Subcutaneous abdominal adipose tissue (tissue), 5 donors: ENCODE measurements at regions not wholly inside any gene's neighbourhood (a gene's known extent, or its start where the extent isn't known, plus 50 kb on each side); places are given as distances from the start of the nearest gene placed in this dataset.

Experiments used
- H3K27ac ChIP-seq: one replicate; pipeline ENCODE4 v1.7.0; 2013; ENCODE audit warnings: low read depth, mild to moderate bottlenecking, inconsistent platforms, low read length, moderate library complexity
- H3K27me3 ChIP-seq, 5 donors: one replicate each; pipeline ENCODE4 v1.7.0; 2013; ENCODE audit warnings: low read length in 5 of 5, inconsistent platforms in 1 of 5; ENCODE audit not compliant: control insufficient read depth in 5 of 5, insufficient read depth in 4 of 5
- H3K36me3 ChIP-seq, 5 donors: one replicate each; pipeline ENCODE4 v1.7.0; 2013; ENCODE audit warnings: low read length in 5 of 5; ENCODE audit not compliant: control insufficient read depth in 5 of 5, insufficient read depth in 5 of 5
- H3K4me1 ChIP-seq, 5 donors: one replicate each; pipeline ENCODE4 v1.7.0; 2013; ENCODE audit warnings: low read length in 5 of 5, mild to moderate bottlenecking in 3 of 5, moderate library complexity in 1 of 5; ENCODE audit not compliant: control insufficient read depth in 5 of 5, insufficient read depth in 5 of 5
- H3K4me3 ChIP-seq, 5 donors: one replicate each; pipeline ENCODE4 v1.7.0; 2013; ENCODE audit warnings: low read length in 5 of 5, low read depth in 1 of 5
- H3K9ac ChIP-seq, 5 donors: one replicate each; pipeline ENCODE4 v1.7.0; 2013; ENCODE audit warnings: low read length in 5 of 5, mild to moderate bottlenecking in 4 of 5, moderate library complexity in 3 of 5
- H3K9me3 ChIP-seq, 5 donors: one replicate each; pipeline ENCODE4 v1.7.0; 2013; ENCODE audit warnings: low read length in 5 of 5; ENCODE audit not compliant: control insufficient read depth in 5 of 5
- donor health status: healthy.
- donor health status: healthy.
- donor health status: healthy.
- donor health status: healthy.
- donor health status: healthy.

DNA sequence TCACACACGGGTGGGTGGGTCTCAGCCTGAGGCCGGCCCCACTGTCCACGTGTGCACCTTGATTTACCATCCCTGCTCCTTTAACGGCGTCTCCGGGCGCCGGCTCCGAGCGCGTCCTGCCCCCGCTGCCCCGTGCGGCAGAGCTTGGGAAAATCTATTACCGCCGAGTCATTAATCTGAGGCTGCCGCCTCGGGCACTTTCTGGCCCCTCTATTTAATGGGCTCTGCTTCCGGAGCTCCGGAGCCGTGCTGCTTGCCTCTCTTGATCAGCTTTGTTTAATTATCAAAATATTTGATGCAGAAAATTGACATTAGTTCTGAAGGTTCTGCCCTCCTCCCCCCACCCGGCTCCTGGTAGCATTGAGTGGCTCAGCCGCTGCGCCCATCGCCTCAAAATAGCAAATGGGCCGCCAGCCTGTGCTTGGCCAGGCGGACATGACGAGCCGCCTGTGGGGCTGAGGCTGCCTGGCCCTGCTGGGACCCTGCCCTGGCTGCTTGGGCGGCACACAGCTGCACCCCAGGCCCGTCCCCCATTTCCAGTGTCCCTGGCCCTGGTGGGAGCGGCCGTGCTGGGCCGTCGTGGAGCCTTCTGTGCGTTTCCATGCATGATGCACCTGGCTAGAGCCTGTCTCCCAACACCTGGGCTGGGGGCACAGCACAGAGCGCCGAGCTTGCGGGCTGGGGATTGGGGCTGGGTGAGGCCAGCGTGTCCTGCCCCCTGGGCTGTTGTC is 81.6 kb upstream of the TTC34 start:
- Histone ChIP-seq H3K4me3 (no peak overlapping the region), H3K27me3 (peaks cover 20 to 58% (median 39%) of the 10 kb centered on the region in 5 donors), H3K9me3 (no peaks in the 10 kb centered on the region), H3K9ac (no peak overlapping the region), H3K27ac (no peak overlapping the region), H3K36me3 (no peaks in the 10 kb centered on the region), H3K4me1 (no peaks in the 10 kb centered on the region)

DNA sequence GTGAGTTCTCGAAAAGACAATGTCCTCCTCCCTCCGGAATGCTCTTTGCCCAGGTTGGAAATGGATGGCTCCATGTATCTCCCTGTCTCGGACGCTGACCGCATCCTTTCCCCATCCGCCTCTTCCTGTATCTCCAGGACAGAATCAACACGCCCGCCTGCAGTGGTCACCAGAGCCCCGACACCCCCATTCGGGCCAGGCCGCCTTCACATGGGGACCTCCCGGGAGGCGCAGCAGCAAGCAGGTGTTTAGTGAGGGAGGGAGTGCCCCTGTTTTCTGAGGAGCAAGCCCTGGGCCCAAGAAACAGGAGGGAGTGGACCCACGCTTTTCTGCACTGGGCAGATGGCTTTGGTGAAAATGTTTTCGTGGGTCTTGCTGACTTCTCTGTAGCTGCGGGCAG is 83.5 kb upstream of the TTC34 start:
- Histone ChIP-seq H3K4me3 (no peak overlapping the region), H3K27ac (no peak overlapping the region), H3K27me3 (peaks cover 20 to 64% (median 45%) of the 10 kb centered on the region in 5 donors), H3K36me3 (no peaks in the 10 kb centered on the region), H3K9ac (no peak overlapping the region), H3K9me3 (no peaks in the 10 kb centered on the region), H3K4me1 (no peaks in the 10 kb centered on the region)

DNA sequence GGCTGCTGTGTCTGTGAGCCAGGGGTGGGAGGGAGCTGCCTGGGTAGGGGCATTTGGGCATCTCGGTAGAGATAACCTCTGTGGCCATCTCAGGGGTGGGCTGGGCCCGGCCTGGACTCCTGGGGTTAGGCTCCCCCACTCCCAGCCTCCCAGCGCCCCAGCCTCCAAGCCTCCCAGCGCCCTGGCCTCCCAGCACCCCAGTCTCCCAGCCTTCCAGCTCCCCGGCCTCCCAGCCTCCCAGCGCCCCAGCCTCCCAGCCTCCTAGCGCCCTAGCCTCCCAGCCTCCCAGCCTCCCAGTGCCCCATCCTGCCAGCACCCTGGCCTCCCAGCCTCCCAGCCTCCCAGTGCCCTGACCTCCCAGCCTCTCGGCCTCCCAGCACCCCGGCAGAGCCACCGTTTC is 85.1 kb upstream of the TTC34 start:
- Histone ChIP-seq H3K27ac (no peak overlapping the region), H3K4me1 (no peaks in the 10 kb centered on the region), H3K4me3 (no peak overlapping the region), H3K9me3 (no peaks in the 10 kb centered on the region), H3K27me3 (peaks cover 25 to 66% (median 46%) of the 10 kb centered on the region in 5 donors), H3K36me3 (no peaks in the 10 kb centered on the region), H3K9ac (no peak overlapping the region)

DNA sequence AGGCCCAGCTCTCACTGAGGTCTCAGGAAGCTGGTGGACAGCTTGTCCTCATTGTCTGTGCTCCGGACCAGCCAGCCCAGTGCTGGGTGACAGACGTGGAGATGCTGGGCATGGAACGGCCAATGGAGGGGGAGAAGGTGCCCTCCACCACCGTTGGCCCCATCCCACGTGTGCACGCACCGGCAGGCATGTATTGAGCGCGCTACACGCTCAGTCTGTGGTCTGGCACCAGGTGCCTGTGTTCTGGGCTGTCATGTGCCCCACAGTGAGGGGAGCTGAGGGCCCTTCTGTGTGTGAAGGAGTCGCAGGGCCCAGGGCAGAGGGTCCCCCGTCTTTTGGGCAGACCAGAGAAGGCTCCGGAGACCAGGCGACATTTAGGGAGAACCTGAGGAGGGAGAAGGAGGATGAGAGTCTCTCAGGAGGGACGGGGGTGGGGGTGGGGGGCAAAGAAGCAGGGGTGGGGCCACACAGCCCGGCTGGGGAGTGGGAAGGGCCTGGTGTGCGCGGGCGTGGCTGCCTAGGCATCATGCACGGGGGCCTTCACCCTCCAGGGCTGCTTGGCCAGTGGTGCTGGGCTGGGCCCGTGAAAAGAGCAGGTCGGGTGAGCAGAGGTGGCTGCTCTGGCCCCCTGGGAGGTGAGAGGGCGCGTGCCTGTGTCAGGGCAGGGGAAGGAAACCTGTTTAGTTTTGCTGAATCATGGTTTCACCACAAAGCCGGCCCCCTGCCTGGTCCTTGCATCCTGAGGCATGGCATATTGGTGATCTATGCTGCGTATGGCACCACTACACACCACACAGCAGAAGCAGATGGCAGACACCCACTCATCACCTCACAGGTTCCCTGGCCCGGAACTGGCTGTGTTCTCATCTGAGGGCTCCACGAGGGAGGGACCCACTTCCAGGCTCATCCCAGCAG is 86.7 kb upstream of the TTC34 start:
- no peak overlapping the region for H3K9ac ChIP-seq
- H3K36me3 ChIP-seq, result no peaks in the 10 kb centered on the region
- H3K27me3 ChIP-seq, result peaks cover 18 to 63% (median 51%) of the 10 kb centered on the region in 5 donors
- H3K4me1 ChIP-seq, result no peaks in the 10 kb centered on the region
- no peak overlapping the region for H3K4me3 ChIP-seq
- H3K27ac ChIP-seq, result no peak overlapping the region
- H3K9me3 ChIP-seq, result no peaks in the 10 kb centered on the region

DNA sequence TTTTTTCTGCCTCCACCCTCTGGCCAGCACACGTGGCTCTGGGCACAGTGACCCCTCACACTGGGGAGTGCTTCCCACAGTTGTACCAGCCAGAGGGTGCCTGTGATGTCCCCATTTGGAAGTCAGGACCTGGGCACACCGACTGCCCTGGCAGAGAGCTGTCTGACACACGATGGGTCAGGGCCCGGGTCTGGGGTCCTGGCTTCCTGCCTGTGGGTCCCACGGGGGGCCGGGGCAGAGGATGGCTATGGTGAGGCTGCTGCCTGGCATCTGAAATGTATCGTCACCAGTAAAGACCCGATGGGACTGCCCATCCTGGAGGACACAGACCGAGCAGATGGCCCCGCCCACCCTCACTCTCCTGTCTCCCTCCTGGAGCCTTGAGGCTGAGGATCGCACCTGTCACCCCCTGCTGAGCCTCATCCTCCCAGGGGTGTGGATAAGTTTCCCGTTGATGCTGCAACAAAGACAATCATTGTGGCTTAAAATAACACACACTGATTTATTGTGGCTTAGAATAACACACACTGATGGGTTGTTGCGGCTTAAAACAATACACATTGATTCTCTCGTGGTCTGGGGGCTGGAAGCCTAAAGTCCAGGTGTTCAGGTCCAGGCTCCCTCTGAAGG is 88.8 kb upstream of the TTC34 start:
- Histone ChIP-seq H3K27me3 (peaks cover 14 to 59% (median 53%) of the 10 kb centered on the region in 5 donors), H3K36me3 (no peaks in the 10 kb centered on the region), H3K9me3 (no peaks in the 10 kb centered on the region), H3K27ac (no peak overlapping the region), H3K4me3 (no peak overlapping the region), H3K9ac (no peak overlapping the region), H3K4me1 (no peaks in the 10 kb centered on the region)

DNA sequence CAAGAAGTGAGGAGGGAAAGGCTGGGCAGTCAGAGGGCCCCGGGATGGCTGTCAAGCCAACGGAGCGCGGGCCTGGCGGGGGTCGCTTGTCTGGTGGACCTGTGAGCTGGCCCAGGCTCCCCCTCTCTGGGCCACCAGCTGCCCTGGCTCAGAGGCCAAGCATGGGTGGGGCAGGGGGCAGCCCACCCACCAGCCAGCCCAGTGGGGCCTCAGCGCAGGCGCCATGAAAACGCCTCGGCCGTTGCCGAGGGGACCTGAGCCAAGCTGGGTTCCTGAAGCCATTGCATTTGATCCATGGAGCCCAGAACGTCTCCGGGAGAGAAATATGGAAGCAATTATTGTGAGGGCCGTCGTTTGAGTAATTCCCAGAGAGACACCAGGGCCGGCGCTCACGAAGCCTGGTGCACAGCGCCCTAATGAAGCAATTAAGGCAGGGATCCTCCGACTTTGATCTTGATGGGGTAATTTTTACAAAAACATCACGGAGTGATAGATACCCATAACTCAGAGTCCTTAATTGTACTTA is 90.5 kb upstream of the TTC34 start:
- Histone ChIP-seq H3K9me3 (peaks cover 0 to 8% (median 0%) of the 10 kb centered on the region in 5 donors), H3K4me3 (no peak overlapping the region), H3K27me3 (peaks cover 11 to 52% (median 50%) of the 10 kb centered on the region in 5 donors), H3K27ac (no peak overlapping the region), H3K36me3 (no peaks in the 10 kb centered on the region), H3K9ac (no peak overlapping the region), H3K4me1 (no peaks in the 10 kb centered on the region)

DNA sequence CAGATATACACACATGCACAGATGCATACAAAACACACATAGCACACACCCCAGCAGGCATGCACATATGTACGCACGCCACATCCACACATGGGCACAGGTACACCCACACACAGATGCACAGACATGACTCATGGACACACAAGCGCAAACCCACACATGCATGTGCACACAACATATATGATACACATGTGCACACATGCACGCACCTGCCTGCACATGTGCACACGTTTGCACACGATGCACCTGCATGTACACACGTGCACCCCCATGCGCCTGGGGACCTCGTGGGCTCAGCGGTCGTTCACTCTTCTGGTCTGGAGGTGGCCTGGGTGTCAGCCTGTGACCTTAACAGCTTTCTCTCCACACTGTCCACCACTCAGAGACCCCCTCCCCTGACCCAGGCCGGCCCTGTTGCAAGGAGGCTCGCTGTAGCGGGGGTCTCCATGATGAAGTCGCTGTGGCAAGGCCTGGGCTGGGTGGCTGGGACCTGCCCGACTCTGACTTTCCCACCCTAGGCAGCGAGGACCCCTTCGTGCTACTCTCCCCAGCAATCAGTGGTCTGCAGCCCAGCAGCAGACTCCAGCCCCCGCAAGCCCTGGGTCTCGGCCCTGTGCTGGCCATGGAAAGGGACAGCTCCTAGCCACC is 92.1 kb upstream of the TTC34 start:
- H3K4me3 ChIP-seq, result no peak overlapping the region
- peaks cover 11 to 40% (median 39%) of the 10 kb centered on the region in 5 donors for H3K27me3 ChIP-seq
- H3K27ac ChIP-seq, result no peak overlapping the region
- H3K4me1 ChIP-seq, result no peaks in the 10 kb centered on the region
- no peak overlapping the region for H3K9ac ChIP-seq
- no peaks in the 10 kb centered on the region for H3K36me3 ChIP-seq
- peaks cover 0 to 9% (median 0%) of the 10 kb centered on the region in 5 donors for H3K9me3 ChIP-seq

DNA sequence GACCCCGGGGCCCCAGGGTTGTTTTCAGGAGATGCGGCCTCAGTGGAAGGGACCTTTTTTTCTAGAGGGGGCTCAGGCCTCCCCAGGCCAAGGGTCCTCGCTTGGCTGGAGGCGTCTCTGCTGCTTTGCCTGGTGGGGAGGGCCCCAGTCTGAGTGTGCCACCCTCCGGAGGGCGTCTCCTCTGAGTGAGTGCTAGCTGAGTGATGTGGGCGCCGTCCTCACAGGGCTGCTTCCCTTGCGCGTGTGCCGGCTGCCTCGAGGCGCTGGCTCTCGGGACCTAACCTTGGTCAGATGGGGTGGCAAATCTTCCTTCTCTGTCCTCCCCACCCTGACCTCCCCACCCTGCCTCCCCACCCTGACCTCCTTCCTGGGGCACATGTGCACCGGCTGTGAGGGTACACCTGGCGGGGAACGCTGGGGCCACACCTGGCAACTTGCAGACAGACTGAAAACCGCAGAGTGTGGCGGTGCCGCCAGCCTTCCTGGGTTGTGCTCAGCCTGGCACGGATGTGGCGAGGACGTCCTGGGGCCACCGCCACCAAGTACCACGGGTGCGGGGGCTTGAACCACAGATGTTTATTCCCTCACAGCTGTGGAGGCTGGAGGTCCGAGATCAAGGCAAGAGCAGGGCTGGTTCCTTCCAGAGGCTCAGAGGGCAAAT is 93.0 kb upstream of the TTC34 start:
- no peaks in the 10 kb centered on the region for H3K36me3 ChIP-seq
- H3K4me1 ChIP-seq, result no peaks in the 10 kb centered on the region
- H3K27me3 ChIP-seq, result peaks cover 11 to 37% (median 34%) of the 10 kb centered on the region in 5 donors
- no peak overlapping the region for H3K9ac ChIP-seq
- peaks cover 0 to 9% (median 0%) of the 10 kb centered on the region in 5 donors for H3K9me3 ChIP-seq
- no peak overlapping the region for H3K27ac ChIP-seq
- H3K4me3 ChIP-seq, result no peak overlapping the region

DNA sequence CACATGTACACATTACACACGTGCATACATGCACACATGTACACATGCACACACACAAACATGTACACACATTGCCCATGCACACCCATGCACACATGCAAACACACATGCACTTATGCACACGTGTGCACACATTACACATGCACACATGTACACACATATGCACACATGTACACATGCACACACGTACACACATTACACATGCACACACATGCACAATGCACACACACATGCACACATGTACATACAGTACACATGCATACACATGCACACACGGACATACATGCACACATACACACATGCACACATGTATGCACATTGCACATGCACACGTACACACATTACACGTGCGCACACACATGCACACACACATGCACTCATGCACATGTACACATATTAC is 95.3 kb upstream of the TTC34 start:
- no peaks in the 10 kb centered on the region for H3K36me3 ChIP-seq

More for the DNA sequence above, 95.3 kb upstream of the TTC34 start:
- Histone ChIP-seq H3K27ac (no peak overlapping the region), H3K4me1 (no peaks in the 10 kb centered on the region), H3K9me3 (peaks cover 0 to 9% (median 0%) of the 10 kb centered on the region in 5 donors), H3K27me3 (peaks cover 8 to 31% (median 20%) of the 10 kb centered on the region in 5 donors), H3K9ac (no peak overlapping the region), H3K4me3 (no peak overlapping the region)
